Daoy (cell line): ENCODE measurements at regions not wholly inside any gene's neighbourhood (a gene's known extent, or its start where the extent isn't known, plus 50 kb on each side); places are given as distances from the start of the nearest gene placed in this dataset.
A peak's percentile ranks its signal among the peaks of the same experiment; 100 is the strongest.

Source experiments
- DNase-seq: peaks from one replicate; pipeline ENCODE4 v3.0.0-alpha.2; 2015; ENCODE audit warnings: low read depth

DNA sequence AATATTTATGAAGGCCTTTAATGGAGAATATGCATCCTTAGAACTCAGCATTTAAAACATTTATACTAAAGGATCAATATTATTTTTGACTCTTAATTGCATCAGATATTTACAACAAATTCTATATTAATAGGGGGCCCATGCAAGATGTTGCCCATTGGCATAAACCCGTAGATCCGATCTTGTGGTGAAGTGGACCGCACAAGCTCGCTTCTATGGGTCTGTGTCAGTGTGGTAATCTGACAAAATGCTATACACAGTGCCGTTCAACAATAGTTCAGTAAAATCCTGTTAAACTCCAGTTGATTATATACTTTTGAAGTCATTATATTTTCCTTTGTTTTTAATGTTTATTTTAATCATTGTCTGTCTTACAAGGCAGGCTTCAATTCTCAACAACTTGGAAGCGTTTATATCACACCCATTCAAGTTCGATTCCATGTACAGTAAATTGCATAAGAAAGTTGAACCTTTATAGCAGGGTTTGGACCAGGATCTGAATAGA lies 809.2 kb downstream of the USP25 start:
- no peak for DNase-seq

DNA sequence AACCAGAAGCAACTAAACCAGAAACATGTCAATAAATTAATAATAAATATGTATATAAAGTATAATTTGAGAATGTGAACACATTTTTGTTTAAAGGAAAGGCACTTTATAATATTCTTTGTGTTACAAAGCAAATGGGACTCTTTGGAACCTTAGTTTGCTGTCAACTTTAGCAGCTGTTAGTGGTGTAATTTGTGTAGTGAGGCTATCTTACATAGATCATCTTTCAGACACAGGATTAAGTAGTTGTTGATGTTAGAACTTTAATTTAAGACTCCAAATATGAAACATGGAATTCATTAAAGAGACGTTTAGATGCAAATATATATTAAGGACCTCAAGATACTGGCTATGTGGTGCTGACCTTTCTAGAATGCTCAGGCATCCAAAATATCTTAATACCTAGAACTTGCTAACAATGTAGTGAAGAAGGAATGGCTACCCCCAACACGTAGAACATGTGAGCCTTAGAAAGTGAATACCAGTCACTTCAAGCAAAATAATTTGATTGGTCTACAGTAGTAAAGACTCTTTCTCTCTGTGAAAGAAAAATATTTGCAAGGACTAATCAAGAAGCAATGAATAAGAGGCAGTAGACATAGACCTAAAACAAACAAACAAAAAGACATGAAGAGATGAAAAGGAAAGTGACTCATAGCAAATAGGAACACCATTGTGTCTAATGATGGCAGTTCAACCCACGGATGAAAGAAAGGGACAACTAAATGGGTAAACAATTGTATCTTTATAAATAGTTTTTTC lies 811.4 kb downstream of the USP25 start:
- no peak for DNase-seq

DNA sequence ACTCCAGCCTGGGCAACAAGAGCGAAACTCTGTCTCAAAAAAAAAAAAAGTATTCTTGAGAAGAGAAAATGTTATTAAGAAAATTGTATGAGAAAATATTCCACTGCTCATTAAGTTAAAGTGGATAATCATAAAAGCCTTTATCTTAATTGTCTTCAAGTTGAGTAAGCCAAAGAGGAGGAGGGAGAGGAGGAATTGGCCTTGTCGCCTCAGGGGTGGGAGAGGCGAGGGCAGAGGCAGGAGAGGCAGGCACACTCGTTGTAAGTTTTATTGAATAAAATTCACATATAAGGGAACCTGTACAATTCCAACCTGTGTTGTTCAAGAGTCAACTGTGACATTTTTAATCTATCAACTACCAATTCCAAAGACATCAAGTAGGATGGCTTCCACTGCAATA lies 820.3 kb downstream of the USP25 start:
- DNase-seq: no peak

DNA sequence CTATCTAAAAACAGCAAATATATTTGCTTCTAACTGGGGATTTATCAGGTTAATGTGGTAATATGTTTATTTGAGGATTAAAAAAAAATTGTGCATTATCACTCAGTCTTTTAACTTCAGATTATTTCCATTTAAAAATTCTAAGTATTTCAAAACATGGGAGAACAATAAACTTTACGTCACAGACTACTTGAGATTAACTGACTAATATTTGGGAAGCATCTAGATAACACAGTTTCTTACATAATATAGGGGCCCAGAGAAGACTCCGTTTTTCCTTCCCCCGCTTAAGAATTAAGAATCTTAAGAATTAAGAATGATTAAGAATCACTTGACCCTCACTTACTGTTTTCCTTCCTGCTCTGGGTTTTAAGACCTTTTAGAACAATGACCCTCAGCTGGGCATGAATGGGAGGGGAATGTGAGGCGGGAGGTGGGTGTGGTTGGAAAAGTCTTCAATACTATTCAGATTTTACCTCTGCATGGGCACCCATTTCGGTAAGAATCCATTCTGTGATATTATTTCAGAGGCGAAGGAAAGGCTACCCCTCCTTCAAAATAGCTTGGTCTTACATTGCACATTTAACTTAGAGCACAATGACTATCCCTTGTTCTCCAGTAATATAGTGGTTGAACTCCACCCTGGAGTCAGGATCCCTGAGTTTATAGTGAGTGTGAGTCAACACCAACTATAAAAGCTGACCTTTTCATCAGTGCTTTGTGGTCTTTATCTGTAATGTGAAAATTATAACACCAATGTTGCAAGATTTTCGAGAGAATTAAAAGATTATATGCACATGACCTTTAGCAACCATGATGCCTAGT lies 821.3 kb downstream of the USP25 start:
- DNase-seq: no peak

DNA sequence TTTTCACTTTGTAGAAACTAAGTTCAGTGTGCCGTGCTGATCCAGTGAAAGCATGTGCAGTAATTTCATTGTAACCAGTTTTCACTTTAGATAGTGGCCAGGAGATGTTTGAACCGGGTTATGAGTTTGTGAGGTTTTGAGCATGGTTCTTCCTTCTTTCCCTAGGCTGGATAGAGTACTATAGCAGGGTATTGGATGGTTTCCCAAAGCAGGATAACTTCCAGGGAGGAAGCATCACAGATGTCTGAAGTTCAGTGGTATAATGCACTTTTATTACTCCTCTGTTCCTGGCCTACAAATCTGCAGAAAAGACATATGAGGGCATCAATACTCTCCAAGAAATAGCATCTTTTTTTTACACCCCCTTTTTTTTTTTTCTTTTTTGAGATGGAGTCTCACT lies 823.1 kb downstream of the USP25 start:
- no peak for DNase-seq

DNA sequence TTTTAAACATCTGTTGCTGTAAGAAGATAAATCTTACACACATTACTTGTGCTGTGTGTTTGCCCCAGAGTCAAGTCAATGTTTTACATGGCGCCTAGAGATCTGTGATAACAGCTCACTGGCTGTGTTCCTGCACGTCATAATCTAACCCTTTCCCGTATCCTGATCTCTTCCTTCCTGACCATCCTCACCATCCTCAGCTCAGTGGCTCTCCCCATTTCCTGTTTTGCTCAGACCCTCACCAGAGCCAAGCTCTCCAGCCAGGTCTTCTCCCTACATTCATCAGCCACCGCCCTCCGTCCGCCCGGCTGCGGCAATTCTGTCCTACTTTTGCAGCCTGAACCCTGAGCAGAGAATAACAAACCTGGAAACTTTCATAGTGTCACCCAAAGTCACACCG lies 824.7 kb downstream of the USP25 start:
- no peak for DNase-seq

DNA sequence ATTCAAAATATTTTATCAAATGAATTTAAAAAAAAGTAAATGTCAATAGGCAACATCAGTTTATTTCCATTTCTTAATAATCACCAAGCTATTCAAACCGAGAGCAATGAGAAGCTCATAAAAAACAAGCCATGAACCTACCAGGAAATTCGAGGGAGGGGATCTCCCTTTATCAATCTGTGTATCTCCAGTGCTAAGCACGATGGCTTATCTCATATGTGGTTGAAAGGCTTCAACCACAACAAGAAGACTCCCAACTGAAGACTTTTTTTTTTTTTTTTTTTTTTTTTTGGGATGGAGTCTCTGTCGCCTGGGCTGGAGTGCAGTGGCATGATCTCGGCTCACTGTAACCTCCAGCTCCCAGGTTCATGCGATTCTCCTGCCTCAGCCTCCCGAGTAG lies 833.3 kb downstream of the USP25 start:
- DNase-seq: no peak

DNA sequence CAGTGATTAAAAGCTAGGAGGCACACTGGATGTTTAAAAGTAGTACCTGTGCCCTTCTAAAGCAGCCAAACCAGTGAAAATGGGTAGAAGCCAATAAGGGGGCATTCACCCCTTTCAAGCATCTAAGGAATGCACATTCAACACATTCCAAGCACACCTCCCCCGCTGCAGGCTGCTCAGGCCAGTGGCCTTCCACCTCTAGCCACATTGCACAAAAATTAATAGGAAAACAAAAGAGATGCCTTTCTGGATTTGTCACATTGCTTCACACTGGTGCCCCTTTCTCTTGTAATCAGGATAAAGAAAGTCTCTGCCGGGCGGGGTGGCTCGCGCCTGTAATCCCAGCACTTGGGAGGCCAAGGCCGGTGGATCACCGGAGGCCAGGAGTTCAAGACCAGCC lies 834.0 kb downstream of the USP25 start:
- peak; percentile 15 for DNase-seq

DNA sequence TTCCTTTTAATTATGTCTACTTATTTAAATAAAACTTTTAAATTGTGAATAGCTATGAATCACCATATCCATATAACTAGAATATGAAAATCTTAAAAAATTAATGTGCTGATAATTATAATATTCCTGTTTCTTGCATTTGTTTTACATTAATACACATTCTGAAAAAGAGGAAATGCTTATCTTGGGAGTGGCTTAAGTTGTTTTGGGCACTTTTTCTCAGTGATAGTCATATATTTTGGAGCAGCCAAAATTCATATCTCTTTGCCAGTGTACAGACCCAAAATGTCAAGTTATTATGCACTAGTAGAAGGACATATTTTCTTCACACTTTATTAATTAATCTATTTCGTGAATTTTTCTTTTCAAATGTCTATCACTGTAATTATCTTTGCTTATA lies 838.5 kb downstream of the USP25 start:
- no peak for DNase-seq

DNA sequence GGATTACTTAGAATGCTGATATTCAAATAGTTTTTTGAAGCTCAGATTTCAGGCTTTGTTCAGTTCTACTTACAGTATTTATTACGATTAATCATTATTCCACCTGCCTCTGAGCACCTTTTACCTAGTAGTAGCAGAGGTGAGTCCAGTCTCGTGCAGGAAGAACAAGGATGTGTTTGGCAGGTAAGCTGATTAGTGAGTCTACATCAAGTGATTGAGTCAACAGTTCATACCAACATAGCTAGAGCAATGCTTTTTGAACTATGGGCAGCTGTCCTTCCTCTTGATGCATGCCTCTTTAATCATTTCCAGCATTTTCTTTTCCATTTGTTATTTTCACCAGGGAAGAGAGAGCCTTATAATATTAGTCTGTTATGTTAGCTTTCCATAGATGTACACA lies 838.9 kb downstream of the USP25 start:
- DNase-seq: no peak

DNA sequence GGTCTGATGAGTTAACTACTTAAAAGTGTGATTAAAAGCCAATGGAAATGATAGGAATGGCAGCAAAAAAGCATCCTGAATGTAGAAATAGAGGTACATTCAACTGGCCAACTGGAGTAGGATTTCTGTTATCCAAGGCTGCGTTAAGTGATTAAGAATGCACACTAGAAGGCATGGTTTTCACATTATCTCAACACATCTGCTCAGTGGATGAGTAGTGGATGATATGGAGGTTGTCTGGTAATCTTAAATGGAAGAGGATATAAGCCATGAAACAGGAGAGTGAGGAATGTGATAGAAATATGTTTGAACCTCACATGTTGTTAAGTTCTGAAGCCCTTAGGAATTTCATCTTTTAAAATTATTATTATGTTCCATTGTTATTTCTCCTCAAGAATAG lies 839.9 kb downstream of the USP25 start:
- DNase-seq: no peak

DNA sequence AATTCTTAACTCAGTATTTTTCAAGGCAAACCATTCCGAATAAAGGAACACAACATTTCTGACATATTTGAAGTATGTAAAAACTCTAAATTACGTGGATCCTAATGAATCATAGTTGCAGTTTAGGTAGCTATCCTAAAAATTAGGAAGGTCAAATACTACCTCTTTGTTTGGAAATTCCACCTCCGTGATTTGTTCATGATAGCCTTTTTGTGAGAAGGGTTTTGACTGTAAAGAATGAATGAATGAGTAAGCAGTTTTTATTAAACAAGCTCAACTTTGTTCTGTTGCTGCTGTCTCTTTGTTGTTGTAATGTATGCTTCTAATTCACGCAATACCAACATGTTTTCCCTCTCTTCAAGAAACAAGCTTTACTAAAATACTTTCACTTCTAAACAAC lies 840.4 kb downstream of the USP25 start:
- no peak for DNase-seq

DNA sequence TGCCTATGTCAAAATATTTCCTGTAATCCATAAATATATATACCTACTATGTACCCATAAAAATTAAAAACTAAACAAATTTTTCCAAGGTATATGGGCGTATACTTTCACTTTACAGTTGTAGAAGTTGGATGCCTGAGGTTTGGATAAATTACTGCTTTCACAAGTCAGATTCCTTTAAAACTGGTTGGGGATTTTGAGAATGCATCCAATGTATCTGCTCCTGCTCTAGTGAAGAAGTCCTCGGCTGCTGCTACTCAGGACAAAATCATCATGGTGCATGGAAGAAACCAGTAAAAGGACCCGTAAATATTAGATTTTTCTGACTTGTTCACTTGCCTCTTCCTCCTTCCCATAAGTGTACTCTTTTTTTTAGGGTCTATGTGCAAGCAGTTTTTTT lies 841.1 kb downstream of the USP25 start:
- no peak for DNase-seq

DNA sequence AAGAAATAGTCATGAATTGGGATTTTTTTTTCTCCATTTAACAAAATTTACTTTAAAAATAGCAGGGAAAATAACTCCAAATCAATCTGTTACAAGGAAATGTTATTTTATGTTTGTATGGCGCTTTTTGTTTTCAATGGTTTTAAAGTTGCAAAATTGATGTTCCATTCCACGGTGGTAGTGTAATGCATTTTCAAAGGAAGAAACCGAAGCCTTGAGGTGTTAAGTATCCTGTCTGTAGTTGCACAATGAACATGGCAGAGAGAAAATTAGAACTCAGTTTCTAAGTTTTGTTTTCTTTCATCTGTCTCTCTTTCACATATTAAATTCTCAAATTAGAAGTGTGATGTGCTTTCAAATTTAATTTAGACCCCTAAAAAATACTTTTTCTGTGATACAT lies 841.8 kb downstream of the USP25 start:
- no peak for DNase-seq

DNA sequence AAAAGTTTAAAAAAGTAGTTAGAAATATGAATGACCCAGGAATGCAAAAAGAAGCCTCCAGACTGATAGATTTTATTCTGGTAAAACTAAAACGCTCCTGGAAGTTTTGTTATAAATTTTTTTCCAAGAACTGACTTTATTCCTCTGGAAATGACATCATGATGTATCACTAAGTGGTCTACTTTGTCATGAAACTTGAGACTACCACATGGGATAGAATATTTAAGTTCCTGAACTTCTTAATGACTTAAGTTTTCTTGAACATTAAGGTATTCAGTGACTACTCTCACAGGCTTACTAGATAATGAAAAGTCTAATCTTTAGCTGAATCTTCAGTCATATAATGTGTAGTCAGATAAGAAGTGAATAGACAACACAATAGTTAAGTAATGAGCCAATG lies 842.2 kb downstream of the USP25 start:
- no peak for DNase-seq

DNA sequence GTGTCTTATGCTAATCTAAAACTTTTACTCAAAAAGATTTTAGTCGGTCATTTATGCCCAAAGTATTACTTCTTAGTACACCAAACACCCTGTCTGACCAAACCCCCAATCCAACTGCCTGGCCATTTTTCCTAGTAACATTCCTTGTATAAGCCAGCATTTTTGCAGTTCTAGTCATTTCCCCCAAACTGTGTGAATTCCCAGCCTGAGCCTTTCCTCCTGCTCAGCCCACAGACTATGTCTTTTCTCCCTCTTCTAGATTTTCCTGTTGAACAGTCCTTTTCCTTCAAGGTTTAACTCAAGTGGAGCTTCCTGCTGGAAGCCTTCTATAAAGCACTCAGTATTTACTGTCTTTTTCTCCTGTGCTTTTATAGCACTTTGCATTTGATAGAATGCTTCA lies 843.8 kb downstream of the USP25 start:
- no peak for DNase-seq

DNA sequence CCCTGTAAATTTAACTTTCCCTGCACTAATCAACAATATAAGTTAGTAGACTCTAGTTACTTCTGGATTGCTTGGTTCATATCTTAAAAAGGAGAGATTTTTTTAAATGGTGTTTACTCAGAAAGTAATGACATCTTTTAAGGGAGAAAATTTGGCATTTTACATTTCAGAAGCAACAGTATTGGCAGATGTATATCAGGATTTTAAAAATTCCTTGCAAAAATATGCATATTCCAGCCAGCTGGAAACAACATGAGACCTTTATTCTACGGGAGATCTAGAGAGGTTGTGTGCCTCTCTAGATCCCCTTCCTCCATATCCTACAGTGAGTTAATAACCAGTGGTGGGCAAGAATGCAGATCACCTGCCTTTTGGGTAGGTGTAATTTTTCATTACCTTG lies 848.2 kb downstream of the USP25 start:
- DNase-seq: no peak

DNA sequence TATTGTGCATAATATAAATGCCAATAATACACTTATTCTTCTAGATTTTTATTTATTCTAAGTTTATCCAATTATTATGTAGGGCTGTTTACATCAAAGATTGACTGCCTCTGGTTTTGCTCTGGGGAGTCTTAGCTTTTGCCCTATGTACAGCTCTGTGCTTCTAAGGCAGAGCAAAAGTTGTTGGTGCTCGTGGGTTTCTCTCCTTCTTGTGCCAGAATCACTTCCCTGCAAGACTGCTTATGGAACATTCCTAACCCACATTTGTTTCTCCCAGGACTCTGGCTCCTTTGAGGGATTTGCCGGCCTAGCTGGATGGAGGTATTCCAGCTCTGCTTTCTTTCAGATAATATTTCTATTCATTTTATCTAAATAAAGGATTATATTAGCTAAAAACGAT lies 849.1 kb downstream of the USP25 start:
- DNase-seq: no peak

DNA sequence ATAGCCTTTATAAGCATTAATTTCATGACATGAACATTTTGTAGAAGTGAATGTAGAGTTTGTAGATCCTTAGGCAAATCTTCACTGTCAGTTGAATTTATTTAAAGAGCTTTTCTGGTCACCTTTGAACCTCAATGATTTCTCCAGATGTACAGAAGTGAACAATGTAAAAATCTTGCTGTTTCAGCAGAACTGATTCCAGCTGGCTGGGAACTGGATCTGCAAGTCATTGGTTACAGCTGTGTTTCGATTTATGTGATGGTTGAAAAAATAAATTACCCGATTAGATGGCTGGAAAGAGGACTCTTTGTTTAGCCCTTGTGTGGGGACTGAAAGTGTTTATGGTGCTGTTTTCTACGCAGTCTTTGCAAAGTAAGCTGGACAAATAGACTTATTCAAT lies 849.8 kb downstream of the USP25 start:
- DNase-seq: no peak

DNA sequence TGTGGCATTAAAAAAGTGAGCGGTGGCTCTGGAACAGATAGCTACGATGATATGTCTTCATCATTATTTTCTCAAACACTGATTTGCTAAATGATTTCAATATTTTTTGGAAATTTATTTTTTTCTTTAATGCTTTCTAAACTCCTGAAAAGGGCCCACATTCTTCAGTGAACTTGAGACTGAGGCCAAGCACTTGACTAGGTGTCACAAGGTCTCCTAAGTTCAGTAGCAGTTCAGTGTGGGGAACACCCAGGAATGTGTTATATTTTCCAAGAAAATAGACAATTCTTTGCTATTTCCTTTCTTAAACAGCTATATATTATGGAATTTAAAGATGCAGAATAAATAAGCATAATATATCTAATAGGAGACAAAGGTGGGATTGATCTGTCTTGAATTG lies 850.9 kb downstream of the USP25 start:
- DNase-seq: no peak

DNA sequence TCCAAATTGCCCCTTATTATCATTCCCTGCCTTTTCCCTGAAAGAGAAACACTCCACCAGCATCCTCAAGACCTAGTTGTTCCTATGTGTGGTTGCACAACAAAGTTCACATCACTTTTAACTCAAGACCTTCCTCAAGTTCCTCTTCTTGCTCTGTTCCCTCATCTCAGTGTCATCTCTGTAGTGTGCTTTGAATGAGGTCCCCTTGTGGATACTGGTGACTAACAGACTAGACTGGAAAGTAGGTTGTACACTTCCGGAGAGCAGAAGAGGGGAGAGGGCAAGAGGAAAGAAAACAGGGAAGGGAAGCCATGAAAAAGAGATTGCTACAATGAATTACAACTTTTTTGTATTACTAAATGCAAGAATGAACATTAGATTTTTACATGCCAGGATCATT lies 853.8 kb downstream of the USP25 start:
- DNase-seq: no peak

DNA sequence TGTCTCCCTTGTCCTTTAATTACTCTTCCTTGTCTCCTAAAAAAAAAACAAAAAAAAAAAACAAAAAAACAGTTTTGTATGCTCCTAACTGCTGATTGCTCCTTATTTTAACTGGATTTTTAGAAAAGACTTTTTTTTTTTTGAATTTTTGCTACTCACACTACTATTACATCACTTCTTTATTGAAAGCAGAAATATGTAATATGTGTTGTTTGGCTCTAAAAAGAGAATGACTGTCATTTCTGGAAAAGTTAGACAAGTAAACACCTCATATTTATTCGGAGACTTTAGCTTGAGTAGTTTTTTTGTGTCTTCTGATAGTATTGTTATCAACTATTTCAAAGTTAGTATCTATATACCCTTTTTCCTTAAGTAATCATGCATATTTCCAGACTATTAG lies 855.0 kb downstream of the USP25 start:
- no peak for DNase-seq

DNA sequence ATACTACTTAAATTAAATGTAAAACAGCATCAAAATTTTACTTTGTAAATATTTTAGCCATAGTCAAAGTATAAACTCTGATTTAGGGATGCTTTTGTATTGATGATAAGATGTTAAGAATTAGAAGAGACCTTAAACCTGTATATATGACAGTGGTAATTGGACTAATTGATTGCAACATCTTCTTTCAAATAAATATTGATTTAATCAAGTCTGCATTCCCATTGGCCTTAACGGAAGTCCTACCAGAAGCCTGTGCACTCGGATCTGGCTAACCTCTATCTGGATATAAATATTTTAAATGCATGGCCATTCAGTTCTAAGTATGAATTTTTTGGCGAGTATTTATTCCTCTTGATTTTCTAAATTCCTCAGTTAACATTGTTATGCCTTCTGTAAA lies 856.1 kb downstream of the USP25 start:
- DNase-seq: no peak
